PC-9 (cell line): ENCODE measurements at regions not wholly inside any gene's neighbourhood (a gene's known extent, or its start where the extent isn't known, plus 50 kb on each side); places are given as distances from the start of the nearest gene placed in this dataset.

Experiments
- BruUV-seq: library from RNA; stranded (reverse); fragments of 400-500 nt; replicated peaks from 2 replicates; lab custom pipeline; 2021; lab: Mats Ljungman, UMichigan
- CTCF ChIA-PET: fragments of 300-600 bp; sonication (Branson Sonifier 250); formaldehyde crosslinking; loops from one replicate; lab custom pipeline; 2022; ENCODE audit warnings: antibody characterized with exemption; lab: Charles Lee
- POLR2A ChIA-PET: fragments of 300-600 bp; sonication (Branson Sonifier 250); formaldehyde crosslinking; loops from one replicate; lab custom pipeline; 2022; ENCODE audit warnings: antibody characterized with exemption; ENCODE audit not compliant: unreplicated experiment; lab: Charles Lee
- DNase-seq, 2 experiments: peaks; one replicate each; pipeline versions ENCODE4 v3.0.0 to v3.0.0-alpha.2; 2015 to 2022; ENCODE audit warnings: mixed read lengths in 1 of 2
- H2AFZ ChIP-seq: fragments of 200-600 bp; sonication (generic); 2 replicates; pipeline ENCODE4 v1.8.1; 2017; ENCODE audit warnings: antibody characterized with exemption
- H3F3A ChIP-seq: fragments of 200-600 bp; sonication (generic); 2 replicates; pipeline ENCODE4 v1.8.1; 2017; ENCODE audit warnings: antibody characterized with exemption, mild to moderate bottlenecking, low read depth; ENCODE audit not compliant: insufficient read depth
- H3K27ac ChIP-seq: fragments of 200-600 bp; sonication (generic); 2 replicates; pipeline ENCODE4 v1.6.1; 2016; ENCODE audit warnings: mixed run types
- H3K27me3 ChIP-seq: fragments of 200-600 bp; sonication (generic); 2 replicates; pipeline ENCODE4 v1.6.1; 2016; ENCODE audit warnings: low read depth, mixed run types; ENCODE audit not compliant: insufficient read depth
- H3K36me3 ChIP-seq: fragments of 200-600 bp; sonication (generic); 2 replicates; pipeline ENCODE4 v1.6.1; 2016; ENCODE audit warnings: low read depth, mixed run types
- H3K4me1 ChIP-seq: fragments of 200-600 bp; sonication (generic); replicated peaks from 2 replicates; pipeline ENCODE4 v1.6.1; 2016; ENCODE audit warnings: mixed run types; ENCODE audit not compliant: insufficient read depth
- H3K4me2 ChIP-seq: fragments of 200-600 bp; sonication (generic); 2 replicates; pipeline ENCODE4 v1.6.1; 2017; ENCODE audit warnings: mixed run types
- H3K4me3 ChIP-seq: fragments of 200-600 bp; sonication (generic); 2 replicates; pipeline ENCODE4 v1.6.1; 2016; ENCODE audit warnings: mixed run types
- H3K79me2 ChIP-seq: fragments of 200-600 bp; sonication (generic); 2 replicates; pipeline ENCODE4 v1.6.1; 2017; ENCODE audit warnings: low read depth, mixed run types
- H3K9me2 ChIP-seq: fragments of 200-600 bp; sonication (generic); 2 replicates; pipeline ENCODE4 v1.8.1; 2017; ENCODE audit warnings: mild to moderate bottlenecking; ENCODE audit not compliant: insufficient read depth
- H3K9me3 ChIP-seq: fragments of 200-600 bp; sonication (generic); 2 replicates; pipeline ENCODE4 v1.8.1; 2016; ENCODE audit warnings: low read depth; ENCODE audit not compliant: insufficient read depth
- H4K20me1 ChIP-seq: fragments of 200-600 bp; sonication (generic); 2 replicates; pipeline ENCODE4 v1.8.1; 2017; ENCODE audit not compliant: insufficient read depth
- EZH2 ChIP-seq: fragments of 200-600 bp; sonication (generic); IDR thresholded peaks from 2 replicates; pipeline ENCODE4 v1.8.0; 2017; ENCODE audit warnings: antibody characterized with exemption, low read depth
- intact Hi-C: fragments of 100-400 bp; cut with micrococcal nuclease; formaldehyde crosslinking; loops from one replicate; pipeline ENCODE4 v1.10.0; 2022; ENCODE audit not compliant: unreplicated experiment
- TF ChIP-seq, protein P1 (sequence below): fragments of 200-600 bp; sonication (generic); conservative IDR thresholded peaks from 2 replicates; pipeline ENCODE4 v1.6.1; 2017; ENCODE audit warnings: mixed run types, antibody characterized with exemption, mild to moderate bottlenecking, moderate library complexity

DNA sequence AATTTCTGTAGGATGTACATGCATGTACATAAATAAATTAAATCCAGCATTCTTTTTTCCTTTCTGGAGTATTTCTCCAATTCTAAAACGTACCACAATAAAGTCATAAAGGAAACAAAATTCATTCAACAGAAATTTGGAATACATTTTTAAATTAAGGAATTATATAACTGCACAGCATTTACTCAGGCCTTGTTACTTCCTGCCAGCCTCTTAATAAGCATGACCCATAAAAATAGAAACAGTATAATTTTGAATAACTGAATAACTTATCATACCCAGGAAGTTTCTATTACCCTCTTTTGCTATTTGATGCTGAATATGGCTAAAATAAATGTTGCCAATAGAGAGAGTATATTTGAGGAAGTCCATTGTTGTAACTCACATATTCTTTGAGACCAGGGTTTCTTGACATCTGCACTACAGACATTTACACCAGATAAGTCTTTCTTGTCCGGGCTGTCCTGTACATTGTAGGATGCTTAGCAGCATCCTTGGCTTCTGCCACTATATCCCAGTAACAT is 178.2 kb downstream of the KLF12 start:
- no peaks in the 10 kb centered on the region for H3K27me3 ChIP-seq
- no peaks in the 10 kb centered on the region for H4K20me1 ChIP-seq
- no peak overlapping the region for H3K4me3 ChIP-seq
- no peak overlapping the region for H2AFZ ChIP-seq
- no peaks in the 10 kb centered on the region for H3F3A ChIP-seq
- H3K79me2 ChIP-seq: no peaks in the 10 kb centered on the region
- 0 out of 2 replicates have a peak, but pooled peaks cover 4% of the 10 kb centered on the region for H3K9me2 ChIP-seq
- no peaks in the 10 kb centered on the region for H3K4me1 ChIP-seq
- no TSS peak for BruUV-seq
- CTCF ChIA-PET: no interaction called here
- H3K4me2 ChIP-seq: no peak overlapping the region
- DNase-seq: no peak
- intact Hi-C loops: no loop called here
- H3K9me3 ChIP-seq: no peaks in the 10 kb centered on the region
- no peaks in the 10 kb centered on the region for H3K36me3 ChIP-seq
- POLR2A ChIA-PET: no interaction called here
- H3K27ac ChIP-seq: no peak overlapping the region
- TF ChIP-seq, protein P1, sequence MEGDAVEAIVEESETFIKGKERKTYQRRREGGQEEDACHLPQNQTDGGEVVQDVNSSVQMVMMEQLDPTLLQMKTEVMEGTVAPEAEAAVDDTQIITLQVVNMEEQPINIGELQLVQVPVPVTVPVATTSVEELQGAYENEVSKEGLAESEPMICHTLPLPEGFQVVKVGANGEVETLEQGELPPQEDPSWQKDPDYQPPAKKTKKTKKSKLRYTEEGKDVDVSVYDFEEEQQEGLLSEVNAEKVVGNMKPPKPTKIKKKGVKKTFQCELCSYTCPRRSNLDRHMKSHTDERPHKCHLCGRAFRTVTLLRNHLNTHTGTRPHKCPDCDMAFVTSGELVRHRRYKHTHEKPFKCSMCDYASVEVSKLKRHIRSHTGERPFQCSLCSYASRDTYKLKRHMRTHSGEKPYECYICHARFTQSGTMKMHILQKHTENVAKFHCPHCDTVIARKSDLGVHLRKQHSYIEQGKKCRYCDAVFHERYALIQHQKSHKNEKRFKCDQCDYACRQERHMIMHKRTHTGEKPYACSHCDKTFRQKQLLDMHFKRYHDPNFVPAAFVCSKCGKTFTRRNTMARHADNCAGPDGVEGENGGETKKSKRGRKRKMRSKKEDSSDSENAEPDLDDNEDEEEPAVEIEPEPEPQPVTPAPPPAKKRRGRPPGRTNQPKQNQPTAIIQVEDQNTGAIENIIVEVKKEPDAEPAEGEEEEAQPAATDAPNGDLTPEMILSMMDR: no peak
- TF ChIP-seq EZH2: no peak

DNA sequence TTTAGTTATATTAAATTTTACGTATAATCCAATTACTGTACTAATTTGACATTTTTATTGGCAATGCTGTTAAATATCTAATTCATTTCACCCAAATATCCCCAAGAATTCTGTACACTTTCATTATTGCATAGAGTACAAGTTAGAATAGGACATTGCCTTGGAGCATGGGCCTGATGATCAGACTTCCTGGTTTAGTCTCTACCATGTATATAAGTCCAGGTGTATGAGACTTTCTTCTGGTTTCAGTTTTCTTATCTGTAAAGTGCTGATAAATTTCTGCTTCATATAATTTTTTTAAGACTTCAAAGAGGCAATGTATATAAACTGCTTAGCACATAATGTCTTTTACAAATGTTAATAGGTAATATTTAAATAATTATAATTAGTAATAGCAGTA is 179.4 kb downstream of the KLF12 start:
- no peaks in the 10 kb centered on the region for H3K4me1 ChIP-seq
- no peak overlapping the region for H3K4me2 ChIP-seq
- DNase-seq: no peak
- H4K20me1 ChIP-seq: no peaks in the 10 kb centered on the region
- H2AFZ ChIP-seq: no peak overlapping the region
- no TSS peak for BruUV-seq
- no peaks in the 10 kb centered on the region for H3K36me3 ChIP-seq
- H3K27me3 ChIP-seq: no peaks in the 10 kb centered on the region
- intact Hi-C loops: no loop called here
- 0 out of 2 replicates have a peak, but pooled peaks cover 4% of the 10 kb centered on the region for H3K9me2 ChIP-seq
- POLR2A ChIA-PET: no interaction called here
- TF ChIP-seq, protein P1: no peak
- no peak for TF ChIP-seq EZH2
- no peak overlapping the region for H3K27ac ChIP-seq
- H3F3A ChIP-seq: no peaks in the 10 kb centered on the region
- no peaks in the 10 kb centered on the region for H3K9me3 ChIP-seq
- H3K4me3 ChIP-seq: no peak overlapping the region
- CTCF ChIA-PET: no interaction called here
- no peaks in the 10 kb centered on the region for H3K79me2 ChIP-seq

DNA sequence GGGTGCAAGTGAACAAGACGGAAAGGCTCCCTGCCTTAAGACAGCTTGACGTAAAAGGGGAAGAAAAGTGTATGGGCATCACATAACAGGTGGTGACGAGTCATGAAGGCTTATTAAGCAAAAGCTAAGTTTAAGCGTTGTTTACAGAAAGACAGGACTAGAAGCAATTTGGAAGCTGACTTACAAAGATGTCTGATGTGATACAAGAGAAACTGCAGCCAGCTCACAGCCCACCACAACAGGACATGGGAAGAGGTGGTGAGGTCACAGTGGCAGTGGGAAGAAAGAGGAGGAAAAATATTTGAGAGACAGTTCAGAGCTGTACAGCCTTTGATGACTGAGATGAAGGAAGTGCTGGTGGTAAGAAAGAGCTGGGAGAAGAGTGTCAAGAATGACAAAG is 181.6 kb downstream of the KLF12 start:
- BruUV-seq: no TSS peak
- Histone ChIP-seq H3K4me2 (no peak overlapping the region), H3K9me2 (0 out of 2 replicates have a peak, but pooled peaks cover 4% of the 10 kb centered on the region), H3K36me3 (no peaks in the 10 kb centered on the region), H2AFZ (no peak overlapping the region), H3K9me3 (no peaks in the 10 kb centered on the region), H3K4me3 (no peak overlapping the region), H3K27ac (no peak overlapping the region), H3F3A (no peaks in the 10 kb centered on the region), H3K27me3 (no peaks in the 10 kb centered on the region), H3K4me1 (no peaks in the 10 kb centered on the region), H4K20me1 (no peaks in the 10 kb centered on the region), H3K79me2 (no peaks in the 10 kb centered on the region)
- no peak for TF ChIP-seq EZH2
- TF ChIP-seq, protein P1: no peak
- no peak for DNase-seq
- intact Hi-C loops: no loop called here
- ChIA-PET CTCF (no interaction called here), POLR2A (no interaction called here)
